T-helper 1 cell treated with Interleukin-12 subunit alpha and Interleukin-12 subunit beta and Interleukin-4 antibody, amounts not matched to agents 30 μg/mL and 1 μg/mL, for 36 hours (primary cell): ENCODE measurements at regions not wholly inside any gene's neighbourhood (a gene's known extent, or its start where the extent isn't known, plus 50 kb on each side); places are given as distances from the start of the nearest gene placed in this dataset.

ENCODE experiments used
- H3K27ac Mint-ChIP-seq: one replicate; pipeline ENCODE4 v1.8.0; 2021; ENCODE audit warnings: mild to moderate bottlenecking, mixed read lengths
- H3K27me3 Mint-ChIP-seq: one replicate; pipeline ENCODE4 v1.8.0; 2021; ENCODE audit warnings: low read depth, mixed read lengths
- H3K36me3 Mint-ChIP-seq: one replicate; pipeline ENCODE4 v1.8.0; 2021; ENCODE audit warnings: low read depth, mixed read lengths
- H3K4me1 Mint-ChIP-seq: one replicate; pipeline ENCODE4 v1.8.0; 2021; ENCODE audit warnings: low read depth, mixed read lengths
- H3K4me3 Mint-ChIP-seq: one replicate; pipeline ENCODE4 v1.8.0; 2021; ENCODE audit warnings: mild to moderate bottlenecking, moderate library complexity, mixed read lengths
- H3K9me3 Mint-ChIP-seq: one replicate; pipeline ENCODE4 v1.8.0; 2021; ENCODE audit warnings: mixed read lengths

- Mint-ChIP-seq H3K4me1 (no peaks in the 10 kb centered on the region), H3K27ac (no peak overlapping the region)
Observed at GRCh38 chr4:123832173-123833026, 435.8 kb downstream of the SPRY1 start.

DNA sequence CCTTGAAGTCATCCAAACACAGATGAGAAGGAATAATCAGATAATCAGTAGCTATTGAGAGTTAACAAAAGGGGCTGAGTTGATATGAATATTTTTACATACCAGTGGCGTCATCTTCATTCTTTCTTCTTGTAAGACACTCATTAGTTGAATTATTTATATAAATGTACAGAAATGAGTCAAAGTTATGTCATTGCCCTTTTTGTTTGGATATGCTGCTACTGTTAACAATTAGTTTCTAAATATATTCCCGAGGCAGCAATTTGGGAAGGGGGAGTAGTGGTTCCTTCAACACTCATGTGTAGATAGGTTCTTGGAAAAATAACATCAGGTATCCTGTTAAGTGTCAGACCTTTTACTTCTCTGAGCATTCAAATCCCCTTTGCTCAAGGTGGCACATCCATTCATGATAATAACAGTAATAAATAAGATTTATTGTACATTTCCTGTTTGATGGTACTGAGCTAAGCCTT is 436.6 kb downstream of the SPRY1 start:
- no peaks in the 10 kb centered on the region for H3K4me1 Mint-ChIP-seq
- no peaks in the 10 kb centered on the region for H3K36me3 Mint-ChIP-seq
- H3K27ac Mint-ChIP-seq, result no peak overlapping the region
- no peak overlapping the region for H3K4me3 Mint-ChIP-seq
- H3K9me3 Mint-ChIP-seq, result no peaks in the 10 kb centered on the region
- H3K27me3 Mint-ChIP-seq, result no peaks in the 10 kb centered on the region

More at GRCh38 chr4:123832173-123833026, 435.8 kb downstream of the SPRY1 start:
- Mint-ChIP-seq H3K4me3 (no peak overlapping the region), H3K27me3 (no peaks in the 10 kb centered on the region), H3K36me3 (no peaks in the 10 kb centered on the region), H3K9me3 (no peaks in the 10 kb centered on the region)

- no peaks in the 10 kb centered on the region for H3K36me3 Mint-ChIP-seq
- no peak overlapping the region for H3K27ac Mint-ChIP-seq
- no peaks in the 10 kb centered on the region for H3K27me3 Mint-ChIP-seq
- no peaks in the 10 kb centered on the region for H3K4me1 Mint-ChIP-seq
- no peaks in the 10 kb centered on the region for H3K9me3 Mint-ChIP-seq
- H3K4me3 Mint-ChIP-seq, result no peak overlapping the region
Observed at GRCh38 chr4:123835831-123836590, 439.4 kb downstream of the SPRY1 start.

GRCh38 chr4:123836851-123837595 is 440.4 kb downstream of the SPRY1 start:
- no peaks in the 10 kb centered on the region for H3K4me1 Mint-ChIP-seq
- H3K27ac Mint-ChIP-seq, result no peak overlapping the region
- no peaks in the 10 kb centered on the region for H3K9me3 Mint-ChIP-seq
- H3K4me3 Mint-ChIP-seq, result no peak overlapping the region
- no peaks in the 10 kb centered on the region for H3K27me3 Mint-ChIP-seq
- H3K36me3 Mint-ChIP-seq, result no peaks in the 10 kb centered on the region

GRCh38 chr4:123838474-123838873 is 441.9 kb downstream of the SPRY1 start:
- Mint-ChIP-seq H3K4me1 (no peaks in the 10 kb centered on the region), H3K4me3 (no peak overlapping the region), H3K27me3 (no peaks in the 10 kb centered on the region), H3K27ac (no peak overlapping the region), H3K36me3 (no peaks in the 10 kb centered on the region), H3K9me3 (no peaks in the 10 kb centered on the region)

DNA sequence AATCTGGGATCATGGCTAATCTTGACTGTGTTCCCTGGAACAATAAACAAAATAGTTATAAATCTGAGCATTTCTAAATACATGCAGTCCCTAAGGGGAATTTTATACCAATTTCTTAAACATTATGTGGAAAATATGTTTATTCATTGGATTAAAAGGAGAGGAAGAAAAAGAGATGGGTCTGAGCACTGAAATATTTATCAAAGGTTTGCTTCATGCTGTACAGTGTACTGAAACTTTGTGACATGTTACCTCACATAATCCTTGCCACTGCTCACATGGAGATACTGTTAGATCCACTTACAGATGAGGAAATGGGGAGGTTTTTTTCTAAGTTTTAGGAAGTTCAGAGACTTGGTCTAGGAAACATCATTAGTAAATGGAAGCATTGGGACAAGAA is 443.6 kb downstream of the SPRY1 start:
- H3K36me3 Mint-ChIP-seq, result no peaks in the 10 kb centered on the region
- H3K4me1 Mint-ChIP-seq, result no peaks in the 10 kb centered on the region

DNA sequence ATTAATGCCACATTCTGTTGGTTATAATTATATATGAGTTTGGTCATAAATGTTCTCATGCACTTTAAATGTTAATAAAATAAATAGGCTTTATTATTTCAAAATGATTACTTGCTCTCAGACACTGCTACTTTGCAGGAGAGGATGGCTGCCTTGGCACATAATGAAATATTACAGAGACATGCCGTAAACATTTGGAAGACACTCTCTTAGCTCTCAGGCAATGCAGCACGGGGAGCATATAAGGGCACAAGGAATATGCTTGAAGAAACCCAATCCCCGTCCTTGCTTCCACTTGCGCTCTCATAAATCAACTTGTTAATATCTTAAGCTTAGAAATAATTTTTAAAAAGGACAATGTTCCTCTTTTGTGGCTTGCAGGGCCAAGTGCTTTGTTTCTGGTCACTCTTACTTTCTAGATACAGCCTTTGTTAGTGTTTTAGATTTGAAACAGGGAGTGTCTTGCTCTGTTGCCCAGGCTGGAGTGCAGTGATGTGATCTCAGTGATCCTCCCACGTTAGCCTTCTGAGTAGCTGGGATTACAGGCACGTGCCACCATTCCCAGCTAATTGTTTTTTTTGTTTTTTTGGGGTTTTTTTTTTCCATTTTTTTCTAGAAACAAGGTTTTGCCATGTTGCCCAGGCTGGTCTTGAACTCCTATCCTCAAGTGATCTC is 445.0 kb downstream of the SPRY1 start:
- H3K4me3 Mint-ChIP-seq, result no peak overlapping the region
- no peaks in the 10 kb centered on the region for H3K36me3 Mint-ChIP-seq
- H3K9me3 Mint-ChIP-seq, result no peaks in the 10 kb centered on the region
- H3K27ac Mint-ChIP-seq, result no peak overlapping the region
- no peaks in the 10 kb centered on the region for H3K4me1 Mint-ChIP-seq
- H3K27me3 Mint-ChIP-seq, result no peaks in the 10 kb centered on the region

More for the DNA sequence above, 443.6 kb downstream of the SPRY1 start:
- Mint-ChIP-seq H3K9me3 (no peaks in the 10 kb centered on the region), H3K27me3 (no peaks in the 10 kb centered on the region), H3K27ac (no peak overlapping the region), H3K4me3 (no peak overlapping the region)

DNA sequence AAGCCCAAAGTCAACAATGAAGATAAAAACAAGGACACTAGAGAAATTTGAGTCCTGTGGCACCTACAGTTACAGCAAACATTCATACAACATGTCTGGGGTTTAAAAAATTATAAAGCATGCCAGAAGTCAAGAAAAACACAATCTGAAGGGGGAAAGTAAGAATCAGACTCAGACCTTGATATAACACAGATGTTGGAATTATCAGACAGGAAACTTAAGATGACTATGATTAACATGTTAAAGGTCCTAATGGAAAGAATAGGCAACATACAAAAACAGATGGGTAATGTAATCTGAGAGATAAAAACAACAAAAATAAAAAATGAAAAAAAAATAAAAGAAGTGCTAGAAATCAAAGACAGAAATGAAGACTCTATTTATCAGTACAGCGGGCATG is 446.5 kb downstream of the SPRY1 start:
- Mint-ChIP-seq H3K4me3 (no peak overlapping the region), H3K27ac (no peak overlapping the region), H3K36me3 (no peaks in the 10 kb centered on the region), H3K9me3 (no peaks in the 10 kb centered on the region), H3K4me1 (no peaks in the 10 kb centered on the region), H3K27me3 (no peaks in the 10 kb centered on the region)

GRCh38 chr4:123844374-123844773 is 447.8 kb downstream of the SPRY1 start:
- Mint-ChIP-seq H3K36me3 (no peaks in the 10 kb centered on the region), H3K4me3 (no peak overlapping the region), H3K9me3 (no peaks in the 10 kb centered on the region), H3K4me1 (no peaks in the 10 kb centered on the region), H3K27me3 (no peaks in the 10 kb centered on the region), H3K27ac (no peak overlapping the region)

DNA sequence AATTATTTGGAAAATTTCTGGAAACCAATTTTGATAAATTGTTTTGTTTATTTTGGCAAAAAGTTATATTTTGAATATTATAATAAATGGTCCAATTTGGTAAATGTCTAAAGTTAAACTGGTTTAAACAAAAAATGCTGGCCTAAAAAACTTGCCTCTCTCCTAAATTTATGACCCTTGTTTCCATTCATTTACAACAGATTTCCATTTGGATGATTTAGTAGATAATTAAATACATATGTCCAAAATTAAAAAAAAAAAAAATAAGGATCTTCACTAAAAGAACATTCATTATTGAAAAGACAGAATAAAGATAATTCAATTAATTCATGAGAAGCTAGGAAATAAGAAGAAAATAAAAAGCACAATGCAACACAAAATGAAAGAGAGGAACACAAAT is 449.5 kb downstream of the SPRY1 start:
- H3K9me3 Mint-ChIP-seq, result no peaks in the 10 kb centered on the region
- no peaks in the 10 kb centered on the region for H3K4me1 Mint-ChIP-seq
- no peak overlapping the region for H3K27ac Mint-ChIP-seq
- H3K4me3 Mint-ChIP-seq, result no peak overlapping the region
- H3K36me3 Mint-ChIP-seq, result no peaks in the 10 kb centered on the region
- H3K27me3 Mint-ChIP-seq, result no peaks in the 10 kb centered on the region

GRCh38 chr4:123846561-123846960 is 450.0 kb downstream of the SPRY1 start:
- Mint-ChIP-seq H3K9me3 (no peaks in the 10 kb centered on the region), H3K36me3 (no peaks in the 10 kb centered on the region), H3K27ac (no peak overlapping the region), H3K27me3 (no peaks in the 10 kb centered on the region), H3K4me3 (no peak overlapping the region), H3K4me1 (no peaks in the 10 kb centered on the region)

DNA sequence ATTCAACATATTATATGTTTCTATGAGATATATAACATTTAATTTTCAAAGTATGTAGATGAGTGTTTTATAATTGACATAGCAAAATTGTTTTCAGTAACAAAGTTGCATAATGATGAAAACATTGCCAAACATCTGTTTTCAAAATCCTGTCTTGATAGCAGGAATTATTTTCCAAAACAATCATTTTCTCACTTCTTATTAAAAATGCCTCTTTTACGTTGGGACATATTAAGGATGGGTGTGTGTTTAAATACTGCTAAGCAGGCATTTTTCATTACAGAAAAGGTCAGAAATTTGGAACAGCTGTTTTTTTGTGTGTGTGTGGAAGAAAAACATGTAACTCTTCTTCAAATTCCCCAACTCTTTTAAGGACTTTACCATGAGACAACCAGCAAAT is 452.0 kb downstream of the SPRY1 start:
- Mint-ChIP-seq H3K27me3 (no peaks in the 10 kb centered on the region), H3K36me3 (no peaks in the 10 kb centered on the region), H3K4me1 (no peaks in the 10 kb centered on the region), H3K4me3 (no peak overlapping the region), H3K27ac (no peak overlapping the region), H3K9me3 (no peaks in the 10 kb centered on the region)

GRCh38 chr4:123849495-123849894 is 452.9 kb downstream of the SPRY1 start:
- H3K9me3 Mint-ChIP-seq, result no peaks in the 10 kb centered on the region
- no peaks in the 10 kb centered on the region for H3K27me3 Mint-ChIP-seq
- H3K27ac Mint-ChIP-seq, result no peak overlapping the region
- H3K4me1 Mint-ChIP-seq, result no peaks in the 10 kb centered on the region
- no peak overlapping the region for H3K4me3 Mint-ChIP-seq
- no peaks in the 10 kb centered on the region for H3K36me3 Mint-ChIP-seq

- Mint-ChIP-seq H3K4me3 (no peak overlapping the region), H3K27ac (no peak overlapping the region), H3K4me1 (no peaks in the 10 kb centered on the region), H3K36me3 (no peaks in the 10 kb centered on the region), H3K9me3 (no peaks in the 10 kb centered on the region), H3K27me3 (no peaks in the 10 kb centered on the region)
Observed at GRCh38 chr4:123851521-123851920, 454.9 kb downstream of the SPRY1 start.
